GM23338 (cell line): ENCODE measurements at regions not wholly inside any gene's neighbourhood (a gene's known extent, or its start where the extent isn't known, plus 50 kb on each side); places are given as distances from the start of the nearest gene placed in this dataset.
"Not testable (repeated sequence)": the region's sequence is repeated elsewhere in the genome, so short reads cannot be mapped to it uniquely, and the experiment has no call there.

Experiments used
- ATAC-seq: fragments of 200-7000 bp; cut with Tn5 transposase; 3 replicates; pipeline ENCODE4 v1.9.1; 2020
- DNase-seq: peaks from one replicate; pipeline ENCODE4 v3.0.0-alpha.2; 2015; ENCODE audit warnings: low spot score
- H2AFZ ChIP-seq: fragments of 200-600 bp; sonication (generic); 2 replicates; pipeline ENCODE4 v1.8.0; 2016; ENCODE audit warnings: antibody characterized with exemption, mild to moderate bottlenecking, moderate library complexity
- H3F3A ChIP-seq: fragments of 200-600 bp; sonication (generic); replicated peaks from 2 replicates; pipeline ENCODE4 v1.8.0; 2017; ENCODE audit warnings: antibody characterized with exemption, mixed run types, low read depth
- H3K27ac ChIP-seq: fragments of 200-600 bp; sonication (generic); 2 replicates; pipeline ENCODE4 v1.6.1; 2016; ENCODE audit warnings: low read depth
- H3K27me3 ChIP-seq: fragments of 200-600 bp; sonication (generic); 2 replicates; pipeline ENCODE4 v1.8.0; 2016; ENCODE audit warnings: mild to moderate bottlenecking, mixed run types, moderate library complexity; ENCODE audit not compliant: insufficient read depth
- H3K36me3 ChIP-seq: fragments of 200-600 bp; sonication (generic); 2 replicates; pipeline ENCODE4 v1.8.0; 2016; ENCODE audit warnings: mild to moderate bottlenecking; ENCODE audit not compliant: insufficient read depth
- H3K4me1 ChIP-seq: fragments of 200-600 bp; sonication (generic); 2 replicates; pipeline ENCODE4 v1.8.0; 2016; ENCODE audit warnings: mild to moderate bottlenecking, moderate library complexity; ENCODE audit not compliant: insufficient read depth
- H3K4me2 ChIP-seq: fragments of 200-600 bp; sonication (generic); 2 replicates; pipeline ENCODE4 v1.7.1; 2017; ENCODE audit warnings: mixed run types
- H3K4me3 ChIP-seq: fragments of 200-600 bp; sonication (generic); 2 replicates; pipeline ENCODE4 v1.6.1; 2016; ENCODE audit warnings: mixed run types
- H3K79me2 ChIP-seq: fragments of 200-600 bp; sonication (generic); replicated peaks from 2 replicates; pipeline ENCODE4 v1.8.0; 2017; ENCODE audit warnings: mild to moderate bottlenecking; ENCODE audit not compliant: insufficient read depth
- H3K9me2 ChIP-seq: fragments of 200-600 bp; sonication (generic); 2 replicates; pipeline ENCODE4 v1.8.0; 2017; ENCODE audit not compliant: insufficient read depth
- H4K20me1 ChIP-seq: fragments of 200-600 bp; sonication (generic); replicated peaks from 2 replicates; pipeline ENCODE4 v1.8.0; 2017; ENCODE audit warnings: mild to moderate bottlenecking; ENCODE audit not compliant: insufficient read depth
- H3K27ac Mint-ChIP-seq: 2 replicates; pipeline ENCODE4 v1.8.0; 2020; ENCODE audit warnings: inconsistent platforms, mild to moderate bottlenecking, moderate library complexity, mixed read lengths
- H3K27me3 Mint-ChIP-seq: 3 replicates; pipeline ENCODE4 v1.8.0; 2022; ENCODE audit warnings: low read depth, mild to moderate bottlenecking, moderate library complexity, mixed read lengths, inconsistent platforms; ENCODE audit not compliant: insufficient read depth, poor library complexity
- H3K36me3 Mint-ChIP-seq: 3 replicates; pipeline ENCODE4 v1.8.0; 2021; ENCODE audit warnings: low read depth, mild to moderate bottlenecking, inconsistent platforms, moderate library complexity, mixed read lengths
- H3K4me1 Mint-ChIP-seq: 3 replicates; pipeline ENCODE4 v1.8.0; 2020; ENCODE audit warnings: mild to moderate bottlenecking, inconsistent platforms, mixed read lengths
- H3K4me3 Mint-ChIP-seq: 3 replicates; pipeline ENCODE4 v1.8.0; 2021; ENCODE audit warnings: moderate library complexity, mild to moderate bottlenecking, inconsistent platforms, mixed read lengths
- H3K9me3 Mint-ChIP-seq: 3 replicates; pipeline ENCODE4 v1.8.0; 2020; ENCODE audit warnings: moderate library complexity, mild to moderate bottlenecking, inconsistent platforms, mixed read lengths
- EZH2 ChIP-seq: fragments of 200-600 bp; sonication (generic); IDR thresholded peaks from one replicate; pipeline ENCODE4 v1.8.0; 2017; ENCODE audit warnings: antibody characterized with exemption, mild to moderate bottlenecking, low read depth; ENCODE audit not compliant: unreplicated experiment
- EZH2phosphoT487 ChIP-seq: fragments of 200-600 bp; sonication (generic); IDR thresholded peaks from one replicate; pipeline ENCODE4 v1.8.1; 2018; ENCODE audit warnings: antibody characterized with exemption; ENCODE audit not compliant: unreplicated experiment
- JUNB ChIP-seq: IDR thresholded peaks from one replicate; pipeline ENCODE4 v1.6.1; 2016; ENCODE audit warnings: antibody characterized with exemption; ENCODE audit not compliant: unreplicated experiment
- NANOG ChIP-seq: IDR thresholded peaks from 2 replicates; pipeline ENCODE4 v1.6.1; 2016; ENCODE audit warnings: antibody characterized with exemption, borderline replicate concordance
- POLR2AphosphoS5 ChIP-seq: IDR thresholded peaks from 2 replicates; pipeline ENCODE4 v1.6.1; 2016; ENCODE audit warnings: antibody characterized with exemption, low read depth
- STAT1 ChIP-seq: IDR thresholded peaks from one replicate; pipeline ENCODE4 v1.6.1; 2016; ENCODE audit warnings: antibody characterized with exemption; ENCODE audit not compliant: unreplicated experiment
- ZNF331 ChIP-seq: fragments of 250-450 bp; sonication (Bioruptor Pico); IDR thresholded peaks from 2 replicates; pipeline ENCODE4 v1.5.0; 2020; ENCODE audit warnings: low read depth, mild to moderate bottlenecking, moderate library complexity
- TF ChIP-seq, protein P1 (sequence below): IDR thresholded peaks from one replicate; pipeline ENCODE4 v1.6.1; 2018; ENCODE audit warnings: antibody characterized with exemption; ENCODE audit not compliant: unreplicated experiment
- TF ChIP-seq, protein P2 (sequence below), 2 experiments: fragments of 200-600 bp in 1 of 2; sonication (generic) in 1 of 2; conservative IDR thresholded peaks; 2 replicates each; pipeline versions ENCODE4 v1.5.1 to v1.6.1; 2016 to 2017; ENCODE audit warnings: antibody characterized with exemption in 2 of 2, low read depth in 2 of 2, mild to moderate bottlenecking in 2 of 2, moderate library complexity in 1 of 2

DNA sequence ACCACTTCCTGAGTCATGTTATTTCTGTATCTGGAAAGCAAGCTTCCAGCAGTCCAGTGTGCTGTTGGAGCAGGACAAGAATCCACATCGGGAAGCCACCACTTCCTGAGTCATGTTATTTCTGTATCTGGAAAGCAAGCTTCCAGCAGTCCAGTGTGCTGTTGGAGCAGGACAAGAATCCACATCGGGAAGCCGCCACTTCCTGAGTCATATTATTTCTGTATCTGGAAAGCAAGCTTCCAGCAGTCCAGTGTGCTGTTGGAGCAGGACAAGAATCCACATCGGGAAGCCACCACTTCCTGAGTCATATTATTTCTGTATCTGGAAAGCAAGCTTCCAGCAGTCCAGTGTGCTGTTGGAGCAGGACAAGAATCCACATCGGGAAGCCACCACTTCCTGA, 170.2 kb upstream of the EXOC2 start:
- H3K27ac ChIP-seq, H3K36me3 Mint-ChIP-seq, H3K79me2 ChIP-seq, H3K4me3 ChIP-seq, ATAC-seq, DNase-seq, H3K27me3 Mint-ChIP-seq, H3K9me2 ChIP-seq, H3K4me1 Mint-ChIP-seq, H3K4me3 Mint-ChIP-seq, H3K9me3 Mint-ChIP-seq, H3K36me3 ChIP-seq, H3K4me2 ChIP-seq, H3F3A ChIP-seq, H3K4me1 ChIP-seq, H2AFZ ChIP-seq, H4K20me1 ChIP-seq, H3K27ac Mint-ChIP-seq, H3K27me3 ChIP-seq: not testable (repeated sequence)

DNA sequence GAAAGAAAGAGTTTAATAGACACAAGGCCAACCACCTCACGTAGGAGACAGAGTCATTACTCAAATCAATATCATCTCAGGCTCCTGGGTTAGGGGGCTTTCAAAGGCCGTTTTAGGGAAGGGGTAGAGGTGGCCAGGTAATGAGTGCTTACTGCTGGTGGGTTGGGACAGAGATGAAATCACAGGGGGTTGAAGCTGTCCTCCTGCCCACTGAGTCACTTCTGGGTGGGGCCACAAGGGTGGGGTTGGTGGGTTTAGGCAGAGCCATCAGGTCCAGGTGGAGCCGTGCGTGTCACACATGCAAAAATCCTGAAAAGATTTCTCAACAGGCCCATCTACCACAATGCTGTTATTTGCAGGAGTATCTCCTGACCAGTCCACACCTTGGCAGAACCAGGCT, 167.0 kb upstream of the EXOC2 start:
- H3K27me3 Mint-ChIP-seq: peaks cover 6% of the 10 kb centered on the region
- H3K9me3 Mint-ChIP-seq: no peaks in the 10 kb centered on the region
- H3K4me1 Mint-ChIP-seq: no peaks in the 10 kb centered on the region
- H3K9me2 ChIP-seq: 0 out of 2 replicates have a peak, but pooled peaks cover 3% of the 10 kb centered on the region
- H3K36me3 Mint-ChIP-seq: no peaks in the 10 kb centered on the region
- H3K27me3 ChIP-seq: no peaks in the 10 kb centered on the region
- no peak for ATAC-seq
- no peak overlapping the region for H2AFZ ChIP-seq
- no peak for DNase-seq
- H3K4me2 ChIP-seq: no peak overlapping the region
- no peak overlapping the region for H3K27ac Mint-ChIP-seq
- H4K20me1 ChIP-seq: no peaks in the 10 kb centered on the region
- no peak overlapping the region for H3K27ac ChIP-seq
- no peaks in the 10 kb centered on the region for H3K4me1 ChIP-seq
- no peaks in the 10 kb centered on the region for H3K79me2 ChIP-seq
- H3K4me3 Mint-ChIP-seq: no peak overlapping the region
- no peak for TF ChIP-seq ZNF331 (CRISPR knock-in tag)
- TF ChIP-seq, protein P1, sequence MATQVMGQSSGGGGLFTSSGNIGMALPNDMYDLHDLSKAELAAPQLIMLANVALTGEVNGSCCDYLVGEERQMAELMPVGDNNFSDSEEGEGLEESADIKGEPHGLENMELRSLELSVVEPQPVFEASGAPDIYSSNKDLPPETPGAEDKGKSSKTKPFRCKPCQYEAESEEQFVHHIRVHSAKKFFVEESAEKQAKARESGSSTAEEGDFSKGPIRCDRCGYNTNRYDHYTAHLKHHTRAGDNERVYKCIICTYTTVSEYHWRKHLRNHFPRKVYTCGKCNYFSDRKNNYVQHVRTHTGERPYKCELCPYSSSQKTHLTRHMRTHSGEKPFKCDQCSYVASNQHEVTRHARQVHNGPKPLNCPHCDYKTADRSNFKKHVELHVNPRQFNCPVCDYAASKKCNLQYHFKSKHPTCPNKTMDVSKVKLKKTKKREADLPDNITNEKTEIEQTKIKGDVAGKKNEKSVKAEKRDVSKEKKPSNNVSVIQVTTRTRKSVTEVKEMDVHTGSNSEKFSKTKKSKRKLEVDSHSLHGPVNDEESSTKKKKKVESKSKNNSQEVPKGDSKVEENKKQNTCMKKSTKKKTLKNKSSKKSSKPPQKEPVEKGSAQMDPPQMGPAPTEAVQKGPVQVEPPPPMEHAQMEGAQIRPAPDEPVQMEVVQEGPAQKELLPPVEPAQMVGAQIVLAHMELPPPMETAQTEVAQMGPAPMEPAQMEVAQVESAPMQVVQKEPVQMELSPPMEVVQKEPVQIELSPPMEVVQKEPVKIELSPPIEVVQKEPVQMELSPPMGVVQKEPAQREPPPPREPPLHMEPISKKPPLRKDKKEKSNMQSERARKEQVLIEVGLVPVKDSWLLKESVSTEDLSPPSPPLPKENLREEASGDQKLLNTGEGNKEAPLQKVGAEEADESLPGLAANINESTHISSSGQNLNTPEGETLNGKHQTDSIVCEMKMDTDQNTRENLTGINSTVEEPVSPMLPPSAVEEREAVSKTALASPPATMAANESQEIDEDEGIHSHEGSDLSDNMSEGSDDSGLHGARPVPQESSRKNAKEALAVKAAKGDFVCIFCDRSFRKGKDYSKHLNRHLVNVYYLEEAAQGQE: no peak
- TF ChIP-seq POLR2AphosphoS5: no peak
- no peak for TF ChIP-seq JUNB
- H3K36me3 ChIP-seq: no peaks in the 10 kb centered on the region
- H3F3A ChIP-seq: no peaks in the 10 kb centered on the region
- no peak overlapping the region for H3K4me3 ChIP-seq

DNA sequence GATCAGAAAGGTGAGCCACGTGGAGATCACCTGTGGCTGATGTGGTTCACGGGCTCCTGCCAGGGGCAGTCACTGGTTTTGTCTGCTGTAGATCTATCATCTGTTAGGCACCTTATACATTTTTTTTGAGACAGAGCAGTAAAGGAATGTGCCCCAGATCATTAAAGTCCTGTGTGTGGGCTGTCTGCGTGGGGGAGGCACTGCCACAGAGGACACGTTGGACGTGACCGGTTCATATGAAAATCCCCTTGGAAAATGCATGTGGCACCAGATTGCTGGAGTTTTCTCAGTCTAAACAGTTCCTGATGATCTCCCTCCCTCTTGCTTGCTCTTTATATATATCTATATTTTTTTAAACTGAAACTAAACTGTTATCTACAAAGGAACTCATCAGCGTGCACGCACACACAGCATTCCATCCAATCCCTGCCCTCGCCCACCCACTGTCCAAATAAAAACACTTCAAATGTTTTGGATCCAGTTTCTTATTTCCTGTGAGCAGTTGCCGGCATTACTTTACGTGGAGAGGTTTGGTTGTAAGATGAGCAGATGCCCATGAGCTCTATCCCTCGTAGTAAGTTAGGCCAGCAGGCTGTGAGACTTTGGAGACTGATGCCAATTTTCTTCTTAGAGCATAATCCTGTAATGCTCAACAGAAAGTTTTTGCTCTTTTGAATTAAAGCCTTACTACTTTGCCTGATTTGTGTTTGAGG, 161.6 kb upstream of the EXOC2 start:
- Mint-ChIP-seq H3K36me3 (no peaks in the 10 kb centered on the region), H3K27me3 (peaks cover 7% of the 10 kb centered on the region), H3K4me3 (no peak overlapping the region), H3K27ac (no peak overlapping the region), H3K9me3 (peaks cover 11% of the 10 kb centered on the region), H3K4me1 (no peaks in the 10 kb centered on the region)
- H3K4me3 ChIP-seq: no peak overlapping the region
- no peak overlapping the region for H2AFZ ChIP-seq
- no peak overlapping the region for H3K4me2 ChIP-seq
- no peaks in the 10 kb centered on the region for H3K79me2 ChIP-seq
- ATAC-seq (no peak), DNase-seq (no peak)
- no peaks in the 10 kb centered on the region for H3K4me1 ChIP-seq
- 0 out of 2 replicates have a peak, but pooled peaks cover 3% of the 10 kb centered on the region for H3K9me2 ChIP-seq
- H4K20me1 ChIP-seq: no peaks in the 10 kb centered on the region
- H3K36me3 ChIP-seq: no peaks in the 10 kb centered on the region
- H3K27ac ChIP-seq: no peak overlapping the region
- no peaks in the 10 kb centered on the region for H3F3A ChIP-seq
- H3K27me3 ChIP-seq: no peaks in the 10 kb centered on the region
- TF ChIP-seq NANOG (no peak), EZH2 (no peak), JUNB (no peak), ZNF331 (CRISPR knock-in tag) (no peak), STAT1 (no peak), EZH2phosphoT487 (no peak)
- TF ChIP-seq, protein P2, sequence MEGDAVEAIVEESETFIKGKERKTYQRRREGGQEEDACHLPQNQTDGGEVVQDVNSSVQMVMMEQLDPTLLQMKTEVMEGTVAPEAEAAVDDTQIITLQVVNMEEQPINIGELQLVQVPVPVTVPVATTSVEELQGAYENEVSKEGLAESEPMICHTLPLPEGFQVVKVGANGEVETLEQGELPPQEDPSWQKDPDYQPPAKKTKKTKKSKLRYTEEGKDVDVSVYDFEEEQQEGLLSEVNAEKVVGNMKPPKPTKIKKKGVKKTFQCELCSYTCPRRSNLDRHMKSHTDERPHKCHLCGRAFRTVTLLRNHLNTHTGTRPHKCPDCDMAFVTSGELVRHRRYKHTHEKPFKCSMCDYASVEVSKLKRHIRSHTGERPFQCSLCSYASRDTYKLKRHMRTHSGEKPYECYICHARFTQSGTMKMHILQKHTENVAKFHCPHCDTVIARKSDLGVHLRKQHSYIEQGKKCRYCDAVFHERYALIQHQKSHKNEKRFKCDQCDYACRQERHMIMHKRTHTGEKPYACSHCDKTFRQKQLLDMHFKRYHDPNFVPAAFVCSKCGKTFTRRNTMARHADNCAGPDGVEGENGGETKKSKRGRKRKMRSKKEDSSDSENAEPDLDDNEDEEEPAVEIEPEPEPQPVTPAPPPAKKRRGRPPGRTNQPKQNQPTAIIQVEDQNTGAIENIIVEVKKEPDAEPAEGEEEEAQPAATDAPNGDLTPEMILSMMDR (conservative IDR thresholded peaks at IDR 0.05; ENCODE audit: low read depth in 2 of 2): no peak
- TF ChIP-seq, protein P1: no peak
